OCI-LY7 (cell line): ENCODE measurements at regions not wholly inside any gene's neighbourhood (a gene's known extent, or its start where the extent isn't known, plus 50 kb on each side); places are given as distances from the start of the nearest gene placed in this dataset.

Experiments used
- BruUV-seq: library from RNA; stranded (reverse); fragments of 400-500 nt; replicated peaks from 2 replicates; lab custom pipeline; 2021; lab: Mats Ljungman, UMichigan
- CTCF ChIA-PET: fragments of 300-600 bp; sonication (Branson Sonifier 250); formaldehyde crosslinking; loops from one replicate; lab custom pipeline; 2022; ENCODE audit warnings: antibody characterized with exemption; ENCODE audit not compliant: unreplicated experiment; lab: Charles Lee
- POLR2A ChIA-PET: fragments of 300-600 bp; sonication (Branson Sonifier 250); formaldehyde crosslinking; loops from one replicate; lab custom pipeline; 2022; ENCODE audit warnings: antibody characterized with exemption; lab: Charles Lee
- DNase-seq: peaks from one replicate; pipeline ENCODE4 v3.0.0-alpha.2; 2015; ENCODE audit warnings: low spot score
- H2AFZ ChIP-seq: fragments of 200-600 bp; sonication (generic), shearing (Covaris generic); 2 replicates; pipeline ENCODE4 v1.6.1; 2014; ENCODE audit warnings: mild to moderate bottlenecking, antibody characterized with exemption, low read length, moderate library complexity
- H3K27ac ChIP-seq: fragments of 200-600 bp; sonication (generic); 2 replicates; pipeline ENCODE4 v1.5.1; 2014; ENCODE audit warnings: mixed run types, low read depth, mild to moderate bottlenecking, moderate library complexity, low read length, inconsistent platforms; ENCODE audit not compliant: poor library complexity, severe bottlenecking
- H3K36me3 ChIP-seq: fragments of 200-600 bp; sonication (generic); 2 replicates; pipeline ENCODE4 v1.6.1; 2014; ENCODE audit warnings: mild to moderate bottlenecking, antibody characterized with exemption, low read length, moderate library complexity, mixed read lengths; ENCODE audit not compliant: insufficient read depth
- H3K4me1 ChIP-seq: fragments of 200-600 bp; sonication (generic); 2 replicates; pipeline ENCODE4 v1.5.1; 2014; ENCODE audit warnings: mild to moderate bottlenecking, low read length; ENCODE audit not compliant: insufficient read depth, poor library complexity, severe bottlenecking
- H3K4me2 ChIP-seq: fragments of 200-600 bp; sonication (generic); 2 replicates; pipeline ENCODE4 v1.6.1; 2014; ENCODE audit warnings: mild to moderate bottlenecking, low read length
- H3K4me3 ChIP-seq: fragments of 200-600 bp; sonication (generic); 2 replicates; pipeline ENCODE4 v1.5.1; 2014; ENCODE audit warnings: mild to moderate bottlenecking, low read depth, low read length; ENCODE audit not compliant: poor library complexity, severe bottlenecking
- H3K79me2 ChIP-seq: fragments of 200-600 bp; sonication (generic); 2 replicates; pipeline ENCODE4 v1.6.1; 2016; ENCODE audit warnings: low read depth, mild to moderate bottlenecking, low read length, moderate library complexity, mixed read lengths; ENCODE audit not compliant: insufficient read depth
- H3K9me2 ChIP-seq: fragments of 200-600 bp; sonication (generic); 2 replicates; pipeline ENCODE4 v1.6.1; 2016; ENCODE audit warnings: mild to moderate bottlenecking, low read length, mixed read lengths; ENCODE audit not compliant: insufficient read depth
- H3K9me3 ChIP-seq: fragments of 200-600 bp; sonication (generic); 2 replicates; pipeline ENCODE4 v1.6.1; 2014; ENCODE audit warnings: mild to moderate bottlenecking, mixed run types, low read length, mixed read lengths
- H4K20me1 ChIP-seq: fragments of 200-600 bp; sonication (generic); 2 replicates; pipeline ENCODE4 v1.6.1; 2014; ENCODE audit warnings: mild to moderate bottlenecking, antibody characterized with exemption, low read length, moderate library complexity, mixed read lengths; ENCODE audit not compliant: insufficient read depth
- EZH2phosphoT487 ChIP-seq: fragments of 200-600 bp; sonication (generic); IDR thresholded peaks from 2 replicates; pipeline ENCODE4 v1.6.1; 2018; ENCODE audit warnings: low read depth, borderline replicate concordance, mild to moderate bottlenecking, mixed run types, antibody characterized with exemption, low read length, moderate library complexity, mixed read lengths
- intact Hi-C: fragments of 100-400 bp; cut with micrococcal nuclease; formaldehyde crosslinking; loops from one replicate; pipeline ENCODE4 v1.10.0; 2022; ENCODE audit not compliant: unreplicated experiment
- TF ChIP-seq, protein P1 (sequence below): fragments of 200-600 bp; sonication (generic); conservative IDR thresholded peaks from 2 replicates; pipeline ENCODE4 v1.5.1; 2014; ENCODE audit warnings: mild to moderate bottlenecking, antibody characterized with exemption, low read length, moderate library complexity, mixed read lengths

- H2AFZ ChIP-seq = no peak overlapping the region
- no peak for DNase-seq
- H3K4me3 ChIP-seq = no peak overlapping the region
- H3K9me2 ChIP-seq = no peaks in the 10 kb centered on the region
- no TSS peak for BruUV-seq
- H4K20me1 ChIP-seq = no peaks in the 10 kb centered on the region
- H3K27ac ChIP-seq = no peak overlapping the region
- no peaks in the 10 kb centered on the region for H3K4me1 ChIP-seq
- no peaks in the 10 kb centered on the region for H3K36me3 ChIP-seq
- no peaks in the 10 kb centered on the region for H3K79me2 ChIP-seq
- intact Hi-C loops = no loop called here
- ChIA-PET POLR2A (no interaction called here), CTCF (no interaction called here)
- H3K4me2 ChIP-seq = no peak overlapping the region
- no peaks in the 10 kb centered on the region for H3K9me3 ChIP-seq
- TF ChIP-seq, protein P1, sequence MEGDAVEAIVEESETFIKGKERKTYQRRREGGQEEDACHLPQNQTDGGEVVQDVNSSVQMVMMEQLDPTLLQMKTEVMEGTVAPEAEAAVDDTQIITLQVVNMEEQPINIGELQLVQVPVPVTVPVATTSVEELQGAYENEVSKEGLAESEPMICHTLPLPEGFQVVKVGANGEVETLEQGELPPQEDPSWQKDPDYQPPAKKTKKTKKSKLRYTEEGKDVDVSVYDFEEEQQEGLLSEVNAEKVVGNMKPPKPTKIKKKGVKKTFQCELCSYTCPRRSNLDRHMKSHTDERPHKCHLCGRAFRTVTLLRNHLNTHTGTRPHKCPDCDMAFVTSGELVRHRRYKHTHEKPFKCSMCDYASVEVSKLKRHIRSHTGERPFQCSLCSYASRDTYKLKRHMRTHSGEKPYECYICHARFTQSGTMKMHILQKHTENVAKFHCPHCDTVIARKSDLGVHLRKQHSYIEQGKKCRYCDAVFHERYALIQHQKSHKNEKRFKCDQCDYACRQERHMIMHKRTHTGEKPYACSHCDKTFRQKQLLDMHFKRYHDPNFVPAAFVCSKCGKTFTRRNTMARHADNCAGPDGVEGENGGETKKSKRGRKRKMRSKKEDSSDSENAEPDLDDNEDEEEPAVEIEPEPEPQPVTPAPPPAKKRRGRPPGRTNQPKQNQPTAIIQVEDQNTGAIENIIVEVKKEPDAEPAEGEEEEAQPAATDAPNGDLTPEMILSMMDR = no peak
- TF ChIP-seq EZH2phosphoT487 = no peak
Observed at GRCh38 chr22:49457146-49457545, 370.5 kb downstream of the BRD1 start.

DNA sequence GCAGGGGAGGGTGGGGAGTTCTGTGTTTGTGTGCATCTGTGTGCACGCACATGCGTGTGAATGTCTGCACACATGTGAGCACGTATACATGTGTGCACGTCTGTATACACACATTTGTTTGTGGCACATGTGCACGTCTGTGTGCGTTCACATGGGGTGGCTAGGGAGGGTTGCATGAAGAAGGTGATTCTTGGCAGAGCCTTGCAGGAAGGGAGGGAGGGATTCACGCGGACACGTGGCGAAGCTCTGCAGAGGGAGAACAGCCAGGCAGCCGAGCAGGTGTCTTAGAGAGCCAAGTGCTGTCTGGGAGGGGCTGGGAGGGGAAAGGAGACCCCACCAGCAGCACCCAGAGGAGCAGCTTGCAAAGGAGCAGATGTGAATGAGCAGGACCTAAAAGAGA is 372.1 kb downstream of the BRD1 start:
- Histone ChIP-seq H3K36me3 (no peaks in the 10 kb centered on the region), H3K9me2 (no peaks in the 10 kb centered on the region), H3K79me2 (no peaks in the 10 kb centered on the region), H2AFZ (no peak overlapping the region), H4K20me1 (no peaks in the 10 kb centered on the region), H3K4me3 (no peak overlapping the region), H3K4me2 (no peak overlapping the region), H3K4me1 (no peaks in the 10 kb centered on the region), H3K27ac (no peak overlapping the region), H3K9me3 (no peaks in the 10 kb centered on the region)
- intact Hi-C loops = no loop called here
- POLR2A ChIA-PET = no interaction called here
- TF ChIP-seq, protein P1 = no peak
- no peak for TF ChIP-seq EZH2phosphoT487
- no peak for DNase-seq
- no TSS peak for BruUV-seq
- CTCF ChIA-PET = no interaction called here

- no TSS peak for BruUV-seq
Observed at GRCh38 chr22:49454726-49455125, 372.9 kb downstream of the BRD1 start.

More at GRCh38 chr22:49454726-49455125, 372.9 kb downstream of the BRD1 start:
- Histone ChIP-seq H3K4me1 (no peaks in the 10 kb centered on the region), H3K27ac (no peak overlapping the region), H3K79me2 (no peaks in the 10 kb centered on the region), H2AFZ (no peak overlapping the region), H3K4me2 (no peak overlapping the region), H3K36me3 (no peaks in the 10 kb centered on the region), H3K4me3 (no peak overlapping the region), H3K9me2 (no peaks in the 10 kb centered on the region), H4K20me1 (no peaks in the 10 kb centered on the region), H3K9me3 (no peaks in the 10 kb centered on the region)
- intact Hi-C loops = no loop called here
- no peak for TF ChIP-seq EZH2phosphoT487
- TF ChIP-seq, protein P1 = no peak
- CTCF ChIA-PET = no interaction called here
- DNase-seq = no peak
- POLR2A ChIA-PET = no interaction called here
